HEK293 (cell line): ENCODE measurements at regions not wholly inside any gene's neighbourhood (a gene's known extent, or its start where the extent isn't known, plus 50 kb on each side); places are given as distances from the start of the nearest gene placed in this dataset.

ENCODE experiments used
- CTCF ChIA-PET: fragments of 350-600 bp; formaldehyde crosslinking; extraction: SDS; loops from one replicate; lab custom pipeline; 2021; ENCODE audit warnings: antibody characterized with exemption; lab: Yijun Ruan, JAX
- POLR2A ChIA-PET: fragments of 300-600 bp; formaldehyde crosslinking; extraction: SDS; loops from one replicate; lab custom pipeline; 2020; ENCODE audit warnings: antibody characterized with exemption, inconsistent platforms; lab: Yijun Ruan, JAX
- H3K27ac ChIP-seq: fragments of 200-500 bp; sonication (Bioruptor generic); 2 replicates; pipeline ENCODE4 v1.5.1; 2014; ENCODE audit warnings: low read depth, low read length, control low read depth, inconsistent platforms; ENCODE audit errors: extremely low read depth
- H3K36me3 ChIP-seq, 2 experiments: fragments of 200-500 bp in 1 of 2; sonication (Bioruptor generic) in 1 of 2; 1 replicate in 1 of 2; 2 replicates in 1 of 2; pipeline ENCODE4 v1.5.1; 2014 to 2017; ENCODE audit warnings: inconsistent platforms in 2 of 2, low read length in 2 of 2; ENCODE audit not compliant: control insufficient read depth in 2 of 2, insufficient read depth in 1 of 2
- H3K4me1 ChIP-seq: fragments of 200-500 bp; sonication (Bioruptor generic); 2 replicates; pipeline ENCODE4 v1.5.1; 2014; ENCODE audit warnings: mild to moderate bottlenecking, low read length, inconsistent platforms; ENCODE audit not compliant: control insufficient read depth, insufficient read depth
- H3K4me3 ChIP-seq: 2 replicates; pipeline ENCODE4 v1.5.1; 2011; ENCODE audit warnings: low read depth, mild to moderate bottlenecking, control low read depth, low read length, moderate library complexity
- H3K9me3 ChIP-seq: fragments of 200-500 bp; sonication (Bioruptor generic); 2 replicates; pipeline ENCODE4 v1.5.1; 2014; ENCODE audit warnings: low read depth, low read length, inconsistent platforms; ENCODE audit not compliant: control insufficient read depth, insufficient read depth
- EGR2 ChIP-seq: fragments of 450-650 bp; formaldehyde crosslinking; IDR thresholded peaks from 2 replicates; pipeline ENCODE4 v1.5.1; 2016; ENCODE audit warnings: low read depth, missing biosample characterization, missing genetic modification characterization
- GLI4 ChIP-seq: fragments of 450-650 bp; formaldehyde crosslinking; IDR thresholded peaks from 2 replicates; pipeline ENCODE4 v1.5.1; 2016; ENCODE audit warnings: missing biosample characterization, missing genetic modification characterization
- IKZF3 ChIP-seq: fragments of 450-650 bp; IDR thresholded peaks from 2 replicates; pipeline ENCODE4 v1.5.0; 2018; ENCODE audit warnings: missing biosample characterization, mild to moderate bottlenecking, missing genetic modification characterization, moderate library complexity
- KLF17 ChIP-seq: fragments of 450-650 bp; formaldehyde crosslinking; IDR thresholded peaks from 2 replicates; pipeline ENCODE4 v1.5.1; 2016; ENCODE audit warnings: missing biosample characterization, missing genetic modification characterization
- KLF7 ChIP-seq: fragments of 450-650 bp; formaldehyde crosslinking; IDR thresholded peaks from 2 replicates; pipeline ENCODE4 v1.5.1; 2016; ENCODE audit warnings: missing biosample characterization, missing genetic modification characterization, borderline replicate concordance
- RBAK ChIP-seq: fragments of 450-650 bp; formaldehyde crosslinking; IDR thresholded peaks from 2 replicates; pipeline ENCODE4 v1.5.1; 2016; ENCODE audit warnings: missing biosample characterization, missing genetic modification characterization
- REST ChIP-seq: fragments of 450-650 bp; formaldehyde crosslinking; IDR thresholded peaks from 2 replicates; pipeline ENCODE4 v1.5.1; 2016; ENCODE audit warnings: missing biosample characterization, missing genetic modification characterization
- SP2 ChIP-seq: fragments of 450-650 bp; formaldehyde crosslinking; IDR thresholded peaks from 2 replicates; pipeline ENCODE4 v1.5.1; 2016; ENCODE audit warnings: missing biosample characterization, missing genetic modification characterization
- TCF7L2 ChIP-seq: IDR thresholded peaks from 2 replicates; pipeline ENCODE4 v1.6.1; 2011; ENCODE audit warnings: low read depth, mild to moderate bottlenecking, inconsistent platforms, low read length, moderate library complexity, borderline replicate concordance
- YY1 ChIP-seq: fragments of 450-650 bp; formaldehyde crosslinking; IDR thresholded peaks from 2 replicates; pipeline ENCODE4 v1.5.1; 2018; ENCODE audit warnings: missing biosample characterization, missing genetic modification characterization
- ZBTB17 ChIP-seq: fragments of 450-650 bp; formaldehyde crosslinking; IDR thresholded peaks from 2 replicates; pipeline ENCODE4 v1.5.1; 2016; ENCODE audit warnings: missing biosample characterization, missing genetic modification characterization
- ZBTB48 ChIP-seq: fragments of 450-650 bp; formaldehyde crosslinking; IDR thresholded peaks from 2 replicates; pipeline ENCODE4 v1.5.1; 2016; ENCODE audit warnings: missing biosample characterization, missing genetic modification characterization
- ZNF148 ChIP-seq: fragments of 450-650 bp; formaldehyde crosslinking; IDR thresholded peaks from 2 replicates; pipeline ENCODE4 v1.5.0; 2017; ENCODE audit warnings: missing biosample characterization, missing genetic modification characterization, borderline replicate concordance
- ZNF18 ChIP-seq: fragments of 450-650 bp; formaldehyde crosslinking; IDR thresholded peaks from 2 replicates; pipeline ENCODE4 v1.5.1; 2016; ENCODE audit warnings: missing biosample characterization, missing genetic modification characterization
- ZNF23 ChIP-seq: fragments of 450-650 bp; formaldehyde crosslinking; IDR thresholded peaks from 2 replicates; pipeline ENCODE4 v1.5.1; 2016; ENCODE audit warnings: missing biosample characterization, missing genetic modification characterization, borderline replicate concordance
- ZNF391 ChIP-seq: fragments of 450-650 bp; formaldehyde crosslinking; IDR thresholded peaks from 2 replicates; pipeline ENCODE4 v1.5.1; 2016; ENCODE audit warnings: low read depth, missing biosample characterization, missing genetic modification characterization, borderline replicate concordance
- ZNF433 ChIP-seq: fragments of 450-650 bp; formaldehyde crosslinking; IDR thresholded peaks from 2 replicates; pipeline ENCODE4 v1.5.1; 2016; ENCODE audit warnings: missing biosample characterization, missing genetic modification characterization, low read depth
- ZNF521 ChIP-seq: fragments of 450-650 bp; formaldehyde crosslinking; IDR thresholded peaks from 2 replicates; pipeline ENCODE4 v1.5.1; 2017; ENCODE audit warnings: missing biosample characterization, mild to moderate bottlenecking, missing genetic modification characterization
- ZNF677 ChIP-seq: fragments of 450-650 bp; IDR thresholded peaks from 2 replicates; pipeline ENCODE4 v1.5.0; 2018; ENCODE audit warnings: missing biosample characterization, mild to moderate bottlenecking, missing genetic modification characterization, moderate library complexity
- ZNF76 ChIP-seq: fragments of 450-650 bp; formaldehyde crosslinking; IDR thresholded peaks from 2 replicates; pipeline ENCODE4; 2016; ENCODE audit warnings: low read depth, missing biosample characterization, missing genetic modification characterization, borderline replicate concordance

GRCh38 chr5:57948091-57948490 lies 465.5 kb upstream of the ACTBL2 start:
- CTCF ChIA-PET: interaction anchor here (0.6 to 0.7 kb wide), 3 partner anchors 39 to 180 kb away, joined by 3 to 4 read pairs (median 3); no protein-coding TSS in a partner anchor
- TF ChIP-seq ZNF148 (tag by site-specific recombination): no peak
- TF ChIP-seq KLF7 (tag by site-specific recombination): no peak
- no peak for TF ChIP-seq RBAK (tag by site-specific recombination)
- TF ChIP-seq IKZF3 (tag by site-specific recombination): no peak
- no peaks in the 10 kb centered on the region for H3K4me1 ChIP-seq

GRCh38 chr5:57947181-57947580 lies 464.6 kb upstream of the ACTBL2 start:
- Histone ChIP-seq H3K4me1 (no peaks in the 10 kb centered on the region), H3K27ac (no peak overlapping the region), H3K9me3 (no peaks in the 10 kb centered on the region), H3K36me3 (no peaks in the 10 kb centered on the region), H3K4me3 (no peak overlapping the region)
- ChIA-PET CTCF (no interaction called here), POLR2A (no interaction called here)
- no peak for TF ChIP-seq TCF7L2
- no peak for TF ChIP-seq KLF17 (tag by site-specific recombination)
- TF ChIP-seq ZNF521 (tag by site-specific recombination): no peak
- no peak for TF ChIP-seq REST (tag by site-specific recombination)
- TF ChIP-seq GLI4 (tag by site-specific recombination): no peak
- no peak for TF ChIP-seq ZNF391 (tag by site-specific recombination)
- no peak for TF ChIP-seq ZNF433
- TF ChIP-seq EGR2 (tag by site-specific recombination): no peak
- no peak for TF ChIP-seq YY1 (tag by site-specific recombination)
- no peak for TF ChIP-seq ZNF23 (tag by site-specific recombination)
- TF ChIP-seq ZBTB48 (tag by site-specific recombination): no peak
- no peak for TF ChIP-seq ZNF677 (tag by site-specific recombination)
- TF ChIP-seq ZNF18 (tag by site-specific recombination): no peak
- no peak for TF ChIP-seq ZBTB17 (tag by site-specific recombination)
- no peak for TF ChIP-seq SP2 (tag by site-specific recombination)
- TF ChIP-seq ZNF76: no peak

More at GRCh38 chr5:57948091-57948490, 465.5 kb upstream of the ACTBL2 start:
- Histone ChIP-seq H3K27ac (no peak overlapping the region), H3K4me3 (no peak overlapping the region), H3K36me3 (no peaks in the 10 kb centered on the region), H3K9me3 (no peaks in the 10 kb centered on the region)
- POLR2A ChIA-PET: no interaction called here
